ENCODE measurements at regions not wholly inside any gene's neighbourhood (a gene's known extent, or its start where the extent isn't known, plus 50 kb on each side); places are given as distances from the start of the nearest gene placed in this dataset.

- POLR2A ChIA-PET (ENCODE audit: unreplicated experiment), result interaction anchor here (0.8 kb wide), 1 partner anchor 67 kb away, joined by 5 read pairs; the partner anchor contains the start of gene BTG1
- DNase-seq, result no peak
These were observed 67.5 kb upstream of the BTG1 start for GRCh38 chr12:92213166-92213565.

GRCh38 chr12:92210071-92210470 is 64.4 kb upstream of the BTG1 start:
- peak; percentile 11 for DNase-seq
- ChIA-PET POLR2A (ENCODE audit: unreplicated experiment) (interaction anchor here (0.8 kb wide), 1 partner anchor 64 kb away, joined by 4 read pairs; the partner anchor contains the start of gene BTG1), CTCF (no interaction called here)
- intact Hi-C loops (cut with micrococcal nuclease), result no loop called here
- H3K36me3 ChIP-seq (ENCODE audit: low read depth, low read length), result no peaks in the 10 kb centered on the region
- H3K4me2 ChIP-seq (ENCODE audit: low read length), result no peak overlapping the region
- no peak for TF ChIP-seq EZH2phosphoT487 (IDR thresholded peaks at IDR 0.05; ENCODE audit: borderline replicate concordance, low read length)
- TF ChIP-seq EZH2 (IDR thresholded peaks at IDR 0.05; ENCODE audit: low read length, unreplicated experiment), result no peak
- no peak for TF ChIP-seq CTCF (conservative IDR thresholded peaks at IDR 0.05; ENCODE audit: low read depth, low read length)
- no peak overlapping the region for H3K4me3 ChIP-seq (ENCODE audit: low read length)
- no peaks in the 10 kb centered on the region for H4K20me1 ChIP-seq (ENCODE audit: low read length)
- no peaks in the 10 kb centered on the region for H3K9me2 ChIP-seq (replicated peaks; ENCODE audit: low read length)
- no peaks in the 10 kb centered on the region for H3K27me3 ChIP-seq (ENCODE audit: low read length)
- H3F3A ChIP-seq (ENCODE audit: low read length, unreplicated experiment), result no peaks in the 10 kb centered on the region
- no peak overlapping the region for H3K27ac ChIP-seq (ENCODE audit: low read length)
- H2AFZ ChIP-seq (ENCODE audit: low read length), result no peak overlapping the region
- H3K9me3 ChIP-seq (ENCODE audit: low read length), result no peaks in the 10 kb centered on the region
- peaks cover 16% of the 10 kb centered on the region for H3K4me1 ChIP-seq (ENCODE audit: insufficient read depth, low read length)
- no TSS peak for BruUV-seq (replicated peaks)
- ATAC-seq, result no peak
- no peaks in the 10 kb centered on the region for H3K79me2 ChIP-seq (ENCODE audit: low read length)
- H3K9ac ChIP-seq (ENCODE audit: low read length), result no peak overlapping the region

More at GRCh38 chr12:92213166-92213565, 67.5 kb upstream of the BTG1 start:
- no TSS peak for BruUV-seq (replicated peaks)
- no peaks in the 10 kb centered on the region for H3K79me2 ChIP-seq (ENCODE audit: low read length)
- TF ChIP-seq EZH2phosphoT487 (IDR thresholded peaks at IDR 0.05; ENCODE audit: borderline replicate concordance, low read length) (no peak), EZH2 (IDR thresholded peaks at IDR 0.05; ENCODE audit: low read length, unreplicated experiment) (no peak), CTCF (conservative IDR thresholded peaks at IDR 0.05; ENCODE audit: low read depth, low read length) (no peak)
- no peaks in the 10 kb centered on the region for H3K9me3 ChIP-seq (ENCODE audit: low read length)
- H3K4me1 ChIP-seq (ENCODE audit: insufficient read depth, low read length), result peaks cover 9% of the 10 kb centered on the region
- no peak overlapping the region for H3K4me3 ChIP-seq (ENCODE audit: low read length)
- no peaks in the 10 kb centered on the region for H3K9me2 ChIP-seq (replicated peaks; ENCODE audit: low read length)
- H3K36me3 ChIP-seq (ENCODE audit: low read depth, low read length), result no peaks in the 10 kb centered on the region
- intact Hi-C loops (cut with micrococcal nuclease), result no loop called here
- no peak for ATAC-seq
- no peak overlapping the region for H3K27ac ChIP-seq (ENCODE audit: low read length)
- H3K4me2 ChIP-seq (ENCODE audit: low read length), result no peak overlapping the region
- H3K9ac ChIP-seq (ENCODE audit: low read length), result no peak overlapping the region
- no peaks in the 10 kb centered on the region for H4K20me1 ChIP-seq (ENCODE audit: low read length)
- H3K27me3 ChIP-seq (ENCODE audit: low read length), result no peaks in the 10 kb centered on the region
- CTCF ChIA-PET, result no interaction called here
- H3F3A ChIP-seq (ENCODE audit: low read length, unreplicated experiment), result no peaks in the 10 kb centered on the region
- no peak overlapping the region for H2AFZ ChIP-seq (ENCODE audit: low read length)

- no peaks in the 10 kb centered on the region for H3K79me2 ChIP-seq (ENCODE audit: low read length)
- TF ChIP-seq EZH2 (IDR thresholded peaks at IDR 0.05; ENCODE audit: low read length, unreplicated experiment) (no peak), CTCF (conservative IDR thresholded peaks at IDR 0.05; ENCODE audit: low read depth, low read length) (no peak), EZH2phosphoT487 (IDR thresholded peaks at IDR 0.05; ENCODE audit: borderline replicate concordance, low read length) (no peak)
- no peaks in the 10 kb centered on the region for H4K20me1 ChIP-seq (ENCODE audit: low read length)
- POLR2A ChIA-PET (ENCODE audit: unreplicated experiment), result interaction anchor here (0.6 kb wide), 3 partner anchors 15 to 113 kb away, joined by 3 to 4 read pairs (median 3); partner anchors contain the start of gene BTG1
- H3K27me3 ChIP-seq (ENCODE audit: low read length), result no peaks in the 10 kb centered on the region
- no peaks in the 10 kb centered on the region for H3F3A ChIP-seq (ENCODE audit: low read length, unreplicated experiment)
- ATAC-seq (peak; percentile 90), DNase-seq (peak; percentile 70)
- H3K4me1 ChIP-seq (ENCODE audit: insufficient read depth, low read length), result peaks cover 16% of the 10 kb centered on the region
- no peaks in the 10 kb centered on the region for H3K36me3 ChIP-seq (ENCODE audit: low read depth, low read length)
- H2AFZ ChIP-seq (ENCODE audit: low read length), result peak overlapping the region; percentile 70
- no peak overlapping the region for H3K4me3 ChIP-seq (ENCODE audit: low read length)
- peak overlapping the region; percentile 58 for H3K27ac ChIP-seq (ENCODE audit: low read length)
- CTCF ChIA-PET, result interaction anchor here (0.7 kb wide), 1 partner anchor 161 kb away, joined by 3 read pairs; no protein-coding TSS in a partner anchor
- no peaks in the 10 kb centered on the region for H3K9me3 ChIP-seq (ENCODE audit: low read length)
- BruUV-seq (replicated peaks), result no TSS peak
- H3K4me2 ChIP-seq (ENCODE audit: low read length), result peak overlapping the region; percentile 67
- H3K9me2 ChIP-seq (replicated peaks; ENCODE audit: low read length), result no peaks in the 10 kb centered on the region
- no peak overlapping the region for H3K9ac ChIP-seq (ENCODE audit: low read length)
- intact Hi-C loops (cut with micrococcal nuclease), result no loop called here
These were observed 63.0 kb upstream of the BTG1 start for GRCh38 chr12:92208613-92209121.
